Astrocyte (in vitro differentiated cells and primary cell): ENCODE measurements at regions not wholly inside any gene's neighbourhood (a gene's known extent, or its start where the extent isn't known, plus 50 kb on each side); places are given as distances from the start of the nearest gene placed in this dataset.

Experiments used
- DNase-seq: peaks from one replicate; pipeline ENCODE4 v3.0.0-alpha.2; 2010; ENCODE audit warnings: low read depth
- FAIRE-seq: peaks from 2 replicates; lab custom pipeline; 2011; peaks lifted over from hg19 to GRCh38; lab: Jason Lieb, UNC
- H2AFZ ChIP-seq: 2 replicates; pipeline ENCODE4 v1.6.0; 2012; ENCODE audit warnings: low read depth, low read length, inconsistent platforms
- H3K27ac ChIP-seq: 2 replicates; pipeline ENCODE4 v1.5.1; 2011; ENCODE audit warnings: low read depth, low read length, inconsistent platforms
- H3K27me3 ChIP-seq: 2 replicates; pipeline ENCODE4 v1.6.0; 2011; ENCODE audit warnings: low read length, inconsistent platforms; ENCODE audit not compliant: insufficient read depth
- H3K36me3 ChIP-seq: 2 replicates; pipeline ENCODE4 v1.5.1; 2011; ENCODE audit warnings: low read length, inconsistent platforms; ENCODE audit not compliant: insufficient read depth
- H3K4me1 ChIP-seq: 2 replicates; pipeline ENCODE4 v1.5.1; 2011; ENCODE audit warnings: low read length, inconsistent platforms; ENCODE audit not compliant: insufficient read depth
- H3K4me2 ChIP-seq: 2 replicates; pipeline ENCODE4 v1.6.0; 2012; ENCODE audit warnings: low read length, inconsistent platforms
- H3K4me3 ChIP-seq: 2 replicates; pipeline ENCODE4 v1.5.1; 2011; ENCODE audit warnings: low read depth, mild to moderate bottlenecking, low read length, inconsistent platforms; ENCODE audit not compliant: insufficient read depth
- H3K79me2 ChIP-seq: 2 replicates; pipeline ENCODE4 v1.6.0; 2012; ENCODE audit warnings: mild to moderate bottlenecking, low read length, inconsistent platforms; ENCODE audit not compliant: insufficient read depth
- H3K9ac ChIP-seq: 2 replicates; pipeline ENCODE4 v1.6.0; 2012; ENCODE audit warnings: mild to moderate bottlenecking, low read length, inconsistent platforms
- H3K9me3 ChIP-seq: 2 replicates; pipeline ENCODE4 v1.5.1; 2012; ENCODE audit warnings: low read depth, mild to moderate bottlenecking, low read length, inconsistent platforms; ENCODE audit not compliant: insufficient read depth
- H4K20me1 ChIP-seq: 2 replicates; pipeline ENCODE4 v1.6.0; 2012; ENCODE audit warnings: low read length, inconsistent platforms; ENCODE audit not compliant: insufficient read depth
- H3K27ac Mint-ChIP-seq: one replicate; pipeline ENCODE4 v1.8.0; 2021; ENCODE audit warnings: mild to moderate bottlenecking, mixed read lengths; ENCODE audit not compliant: unreplicated experiment
- H3K27me3 Mint-ChIP-seq: one replicate; pipeline ENCODE4 v1.8.0; 2021; ENCODE audit warnings: low read depth, mixed read lengths; ENCODE audit not compliant: unreplicated experiment
- H3K36me3 Mint-ChIP-seq: one replicate; pipeline ENCODE4 v1.8.0; 2021; ENCODE audit warnings: low read depth, mixed read lengths; ENCODE audit not compliant: unreplicated experiment
- H3K4me1 Mint-ChIP-seq: one replicate; pipeline ENCODE4 v1.8.0; 2021; ENCODE audit warnings: low read depth, mixed read lengths; ENCODE audit not compliant: unreplicated experiment
- H3K4me3 Mint-ChIP-seq: one replicate; pipeline ENCODE4 v1.8.0; 2021; ENCODE audit warnings: mild to moderate bottlenecking, moderate library complexity, mixed read lengths; ENCODE audit not compliant: unreplicated experiment
- H3K9me3 Mint-ChIP-seq: one replicate; pipeline ENCODE4 v1.8.0; 2021; ENCODE audit warnings: mild to moderate bottlenecking, mixed read lengths; ENCODE audit not compliant: unreplicated experiment
- EZH2 ChIP-seq: IDR thresholded peaks from 2 replicates; pipeline ENCODE4 v1.6.1; 2012; ENCODE audit warnings: mild to moderate bottlenecking, low read length, inconsistent platforms; ENCODE audit not compliant: insufficient read depth
- TF ChIP-seq, protein P1 (sequence below): IDR thresholded peaks from 2 replicates; pipeline ENCODE4 v1.5.1; 2011; ENCODE audit warnings: low read depth, mild to moderate bottlenecking, inconsistent platforms, low read length, moderate library complexity; ENCODE audit not compliant: insufficient read depth

DNA sequence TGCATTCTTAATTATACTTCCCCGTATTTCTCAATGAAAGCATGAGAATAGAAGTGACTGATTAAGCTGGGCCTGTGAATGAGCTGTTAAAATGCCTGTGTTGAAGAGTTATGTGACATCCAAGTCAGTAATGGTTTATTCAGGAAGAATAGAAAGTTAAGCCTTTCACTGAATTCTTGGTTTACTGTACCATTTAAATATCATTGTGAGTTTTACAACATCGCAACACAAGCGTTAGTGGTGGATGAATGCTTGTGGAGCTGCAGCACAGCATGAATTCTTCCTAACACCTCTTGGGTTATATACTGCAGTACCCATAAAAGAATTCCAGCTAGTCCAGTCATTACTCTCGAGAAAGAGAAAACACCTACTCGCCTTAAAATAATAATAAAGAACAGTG lies 257.8 kb downstream of the JRKL start:
- Histone ChIP-seq H3K4me1 (no peaks in the 10 kb centered on the region), H3K27ac (no peak overlapping the region), H3K79me2 (no peaks in the 10 kb centered on the region), H4K20me1 (no peaks in the 10 kb centered on the region), H2AFZ (no peak overlapping the region), H3K9ac (no peak overlapping the region), H3K9me3 (no peaks in the 10 kb centered on the region), H3K4me2 (no peak overlapping the region), H3K4me3 (no peak overlapping the region), H3K36me3 (no peaks in the 10 kb centered on the region), H3K27me3 (no peaks in the 10 kb centered on the region)
- Mint-ChIP-seq H3K9me3 (no peaks in the 10 kb centered on the region), H3K27me3 (no peaks in the 10 kb centered on the region), H3K4me1 (no peaks in the 10 kb centered on the region), H3K27ac (no peak overlapping the region), H3K36me3 (no peaks in the 10 kb centered on the region), H3K4me3 (no peak overlapping the region)
- FAIRE-seq (no peak), DNase-seq (no peak)
- no peak for TF ChIP-seq EZH2
- TF ChIP-seq, protein P1, sequence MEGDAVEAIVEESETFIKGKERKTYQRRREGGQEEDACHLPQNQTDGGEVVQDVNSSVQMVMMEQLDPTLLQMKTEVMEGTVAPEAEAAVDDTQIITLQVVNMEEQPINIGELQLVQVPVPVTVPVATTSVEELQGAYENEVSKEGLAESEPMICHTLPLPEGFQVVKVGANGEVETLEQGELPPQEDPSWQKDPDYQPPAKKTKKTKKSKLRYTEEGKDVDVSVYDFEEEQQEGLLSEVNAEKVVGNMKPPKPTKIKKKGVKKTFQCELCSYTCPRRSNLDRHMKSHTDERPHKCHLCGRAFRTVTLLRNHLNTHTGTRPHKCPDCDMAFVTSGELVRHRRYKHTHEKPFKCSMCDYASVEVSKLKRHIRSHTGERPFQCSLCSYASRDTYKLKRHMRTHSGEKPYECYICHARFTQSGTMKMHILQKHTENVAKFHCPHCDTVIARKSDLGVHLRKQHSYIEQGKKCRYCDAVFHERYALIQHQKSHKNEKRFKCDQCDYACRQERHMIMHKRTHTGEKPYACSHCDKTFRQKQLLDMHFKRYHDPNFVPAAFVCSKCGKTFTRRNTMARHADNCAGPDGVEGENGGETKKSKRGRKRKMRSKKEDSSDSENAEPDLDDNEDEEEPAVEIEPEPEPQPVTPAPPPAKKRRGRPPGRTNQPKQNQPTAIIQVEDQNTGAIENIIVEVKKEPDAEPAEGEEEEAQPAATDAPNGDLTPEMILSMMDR: no peak

DNA sequence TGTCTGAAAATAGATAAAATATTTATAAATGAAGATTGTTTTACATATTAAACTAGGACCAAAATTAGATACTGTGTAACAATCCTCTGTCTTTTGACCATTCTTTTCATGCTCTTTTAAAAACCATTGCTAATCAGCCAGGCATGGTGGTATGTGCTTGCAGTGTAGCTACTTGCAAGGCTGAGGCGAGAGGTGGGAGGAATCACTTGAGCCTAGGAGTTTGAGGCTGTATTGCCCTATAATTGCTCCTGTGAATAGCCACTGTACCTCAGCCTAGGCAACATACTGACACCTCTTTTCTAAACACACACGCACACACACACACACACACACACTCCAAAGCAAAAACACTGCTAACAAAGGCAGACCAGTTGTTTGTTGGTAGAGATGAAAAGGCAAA lies 259.2 kb downstream of the JRKL start:
- Histone ChIP-seq H3K79me2 (no peaks in the 10 kb centered on the region), H3K36me3 (no peaks in the 10 kb centered on the region), H3K9me3 (no peaks in the 10 kb centered on the region), H3K27ac (no peak overlapping the region), H3K27me3 (no peaks in the 10 kb centered on the region), H2AFZ (no peak overlapping the region), H4K20me1 (no peaks in the 10 kb centered on the region), H3K4me1 (no peaks in the 10 kb centered on the region), H3K4me2 (no peak overlapping the region), H3K4me3 (no peak overlapping the region), H3K9ac (no peak overlapping the region)
- H3K36me3 Mint-ChIP-seq: no peaks in the 10 kb centered on the region
- DNase-seq (no peak), FAIRE-seq (no peak)
- no peaks in the 10 kb centered on the region for H3K27me3 Mint-ChIP-seq
- no peak for TF ChIP-seq EZH2
- TF ChIP-seq, protein P1: no peak
- H3K4me3 Mint-ChIP-seq: no peak overlapping the region
- H3K9me3 Mint-ChIP-seq: no peaks in the 10 kb centered on the region
- no peaks in the 10 kb centered on the region for H3K4me1 Mint-ChIP-seq
- no peak overlapping the region for H3K27ac Mint-ChIP-seq

DNA sequence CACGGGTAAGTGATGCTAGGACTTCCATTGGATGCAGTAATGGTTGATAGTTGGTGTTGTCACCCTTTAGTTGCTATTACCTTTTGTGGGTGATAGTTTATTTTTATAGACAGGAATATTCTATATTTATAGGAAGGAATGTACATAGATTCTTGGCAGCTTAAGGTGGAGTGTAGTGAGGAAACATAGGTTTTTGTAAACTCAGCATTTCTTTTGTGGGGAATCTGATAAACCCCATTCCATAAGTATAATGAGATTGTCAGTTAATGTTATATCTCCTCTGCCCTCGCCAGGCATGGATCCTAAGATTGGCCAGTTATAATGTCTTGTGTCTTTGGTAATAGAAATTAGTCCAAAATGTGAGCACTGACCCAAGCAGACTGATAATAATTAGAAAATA lies 262.7 kb downstream of the JRKL start:
- no peaks in the 10 kb centered on the region for H3K9me3 Mint-ChIP-seq
- H3K4me3 Mint-ChIP-seq: no peak overlapping the region
- Histone ChIP-seq H3K4me2 (no peak overlapping the region), H3K4me1 (no peaks in the 10 kb centered on the region), H3K36me3 (no peaks in the 10 kb centered on the region), H4K20me1 (no peaks in the 10 kb centered on the region), H3K27ac (no peak overlapping the region), H2AFZ (no peak overlapping the region), H3K9me3 (no peaks in the 10 kb centered on the region), H3K9ac (no peak overlapping the region), H3K79me2 (no peaks in the 10 kb centered on the region), H3K27me3 (no peaks in the 10 kb centered on the region), H3K4me3 (no peak overlapping the region)
- no peaks in the 10 kb centered on the region for H3K36me3 Mint-ChIP-seq
- no peak for FAIRE-seq
- no peak for DNase-seq
- H3K27ac Mint-ChIP-seq: no peak overlapping the region
- H3K27me3 Mint-ChIP-seq: no peaks in the 10 kb centered on the region
- TF ChIP-seq, protein P1: no peak
- no peak for TF ChIP-seq EZH2
- H3K4me1 Mint-ChIP-seq: no peaks in the 10 kb centered on the region
